ENCODE measurements at regions not wholly inside any gene's neighbourhood (a gene's known extent, or its start where the extent isn't known, plus 50 kb on each side); places are given as distances from the start of the nearest gene placed in this dataset.

DNA sequence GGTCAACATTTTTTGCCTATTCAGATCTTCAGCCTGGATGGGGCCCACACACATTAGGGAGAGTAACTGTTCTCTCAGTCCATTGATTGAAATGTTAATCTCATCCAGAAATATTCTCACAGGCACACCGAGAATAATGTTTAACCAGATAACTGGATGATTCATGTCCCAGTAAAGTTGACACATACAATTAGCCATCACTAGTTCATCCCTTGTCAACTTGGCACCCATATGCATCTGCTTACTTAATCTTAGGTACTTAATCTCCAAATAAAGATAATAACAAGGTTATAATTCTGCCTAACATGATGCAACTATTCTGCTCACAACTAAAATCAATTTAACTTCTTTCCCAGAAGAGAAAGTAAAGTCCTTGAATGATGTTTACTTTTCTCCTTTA, 502.6 kb downstream of the ADRA2A start:
- WGBS (ENCODE audit: extremely low coverage, insufficient read length, low lambda C conversion rate), result no CpG with 5 or more reads among the region's 1 CpG

More for the DNA sequence above, 502.6 kb downstream of the ADRA2A start:
- Mint-ChIP-seq H3K4me1 (peaks cover 2 to 5% of the 10 kb centered on the region in 2 experiments; a peak in 1 of 4 replicates), H3K4me3 (no peak overlapping the region), H3K27ac (no peak overlapping the region), H3K36me3 (ENCODE audit: insufficient read depth in 1 of 3, low read depth in 3 of 3) (peaks cover 0 to 11% (median 6%) of the 10 kb centered on the region in 3 experiments; a peak in 3 of 7 replicates), H3K9me3 (peaks cover 5 to 19% of the 10 kb centered on the region in 2 experiments; a peak in 4 of 5 replicates), H3K27me3 (ENCODE audit: low read depth) (no peaks in the 10 kb centered on the region)
- H2BK12ac ChIP-seq (ENCODE audit: insufficient read length, low read depth, low read length), result no peak overlapping the region
- H4K91ac ChIP-seq (ENCODE audit: insufficient read length, low read depth, low read length), result no peak overlapping the region
- no peak overlapping the region for H3K18ac ChIP-seq (ENCODE audit: insufficient read length, low read depth, low read length)
- no peak overlapping the region for H2BK15ac ChIP-seq (ENCODE audit: low read depth, low read length)
- no peak overlapping the region for H2BK120ac ChIP-seq (ENCODE audit: low read depth, low read length, poor library complexity, severe bottlenecking)
- no peak overlapping the region for H2BK5ac ChIP-seq (ENCODE audit: insufficient read length, low read length)
- H3K9ac ChIP-seq (ENCODE audit: extremely low read depth, insufficient read length, low read length), result no peak overlapping the region
- no peaks in the 10 kb centered on the region for H3K27me3 ChIP-seq (ENCODE audit: insufficient read depth, low read length)
- no peaks in the 10 kb centered on the region for H4K20me1 ChIP-seq (ENCODE audit: control insufficient read depth, insufficient read depth, insufficient read length)
- H3K14ac ChIP-seq (ENCODE audit: insufficient read depth, low read length), result no peak overlapping the region
- H3K4me1 ChIP-seq (ENCODE audit: insufficient read depth, low read length), result no peaks in the 10 kb centered on the region
- no peaks in the 10 kb centered on the region for H3K9me3 ChIP-seq (ENCODE audit: control insufficient read depth, low read depth, low read length)
- TF ChIP-seq, protein P1, sequence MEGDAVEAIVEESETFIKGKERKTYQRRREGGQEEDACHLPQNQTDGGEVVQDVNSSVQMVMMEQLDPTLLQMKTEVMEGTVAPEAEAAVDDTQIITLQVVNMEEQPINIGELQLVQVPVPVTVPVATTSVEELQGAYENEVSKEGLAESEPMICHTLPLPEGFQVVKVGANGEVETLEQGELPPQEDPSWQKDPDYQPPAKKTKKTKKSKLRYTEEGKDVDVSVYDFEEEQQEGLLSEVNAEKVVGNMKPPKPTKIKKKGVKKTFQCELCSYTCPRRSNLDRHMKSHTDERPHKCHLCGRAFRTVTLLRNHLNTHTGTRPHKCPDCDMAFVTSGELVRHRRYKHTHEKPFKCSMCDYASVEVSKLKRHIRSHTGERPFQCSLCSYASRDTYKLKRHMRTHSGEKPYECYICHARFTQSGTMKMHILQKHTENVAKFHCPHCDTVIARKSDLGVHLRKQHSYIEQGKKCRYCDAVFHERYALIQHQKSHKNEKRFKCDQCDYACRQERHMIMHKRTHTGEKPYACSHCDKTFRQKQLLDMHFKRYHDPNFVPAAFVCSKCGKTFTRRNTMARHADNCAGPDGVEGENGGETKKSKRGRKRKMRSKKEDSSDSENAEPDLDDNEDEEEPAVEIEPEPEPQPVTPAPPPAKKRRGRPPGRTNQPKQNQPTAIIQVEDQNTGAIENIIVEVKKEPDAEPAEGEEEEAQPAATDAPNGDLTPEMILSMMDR (conservative IDR thresholded peaks at IDR 0.05), result no peak
- no peak overlapping the region for H3T11ph ChIP-seq (ENCODE audit: low read length)
- no peaks in the 10 kb centered on the region for H3K79me2 ChIP-seq (ENCODE audit: insufficient read depth, low read length)
- DNase-seq, result no peak
- H3K79me1 ChIP-seq (ENCODE audit: insufficient read depth, low read depth, low read length, poor library complexity, severe bottlenecking), result no peaks in the 10 kb centered on the region
- no peak overlapping the region for H2AFZ ChIP-seq (ENCODE audit: low read length)
- H3K23ac ChIP-seq (ENCODE audit: insufficient read length, low read depth, low read length), result no peak overlapping the region
- H3K56ac ChIP-seq (ENCODE audit: insufficient read length, low read depth, low read length), result no peak overlapping the region
- no peak overlapping the region for H3K4me2 ChIP-seq (ENCODE audit: insufficient read depth, insufficient read length, low read length)
- H3K4ac ChIP-seq (ENCODE audit: low read depth, low read length), result no peak overlapping the region
- H4K5ac ChIP-seq (ENCODE audit: insufficient read length, low read depth, low read length), result no peak overlapping the region
- no peak overlapping the region for H4K8ac ChIP-seq (replicated peaks; ENCODE audit: insufficient read length, low read depth, low read length)
- H2BK20ac ChIP-seq (ENCODE audit: low read depth, low read length, poor library complexity, severe bottlenecking), result no peak overlapping the region
- H3K27ac ChIP-seq (ENCODE audit: insufficient read length, low read depth, low read length), result no peak overlapping the region
- no peak overlapping the region for H2AK5ac ChIP-seq (ENCODE audit: insufficient read length, low read length)
- no peaks in the 10 kb centered on the region for H3K23me2 ChIP-seq (ENCODE audit: insufficient read length, low read depth, low read length, poor library complexity, severe bottlenecking)
